KMS-11 (cell line): ENCODE measurements at regions not wholly inside any gene's neighbourhood (a gene's known extent, or its start where the extent isn't known, plus 50 kb on each side); places are given as distances from the start of the nearest gene placed in this dataset.

Experiments used
- H2AFZ ChIP-seq: fragments of 200-600 bp; sonication (generic); 2 replicates; pipeline ENCODE4 v1.6.1; 2016; ENCODE audit warnings: antibody characterized with exemption, mixed run types, low read depth
- H3K27ac ChIP-seq: fragments of 200-600 bp; sonication (generic); 2 replicates; pipeline ENCODE4 v1.6.1; 2016; ENCODE audit warnings: mild to moderate bottlenecking, mixed run types
- H3K27me3 ChIP-seq: fragments of 200-600 bp; sonication (generic); 2 replicates; pipeline ENCODE4 v1.6.1; 2017; ENCODE audit warnings: mild to moderate bottlenecking, low read depth, mixed run types, moderate library complexity; ENCODE audit not compliant: insufficient read depth
- H3K36me3 ChIP-seq: fragments of 200-600 bp; sonication (generic); 2 replicates; pipeline ENCODE4 v1.6.1; 2017; ENCODE audit warnings: mild to moderate bottlenecking, mixed run types; ENCODE audit not compliant: insufficient read depth
- H3K4me1 ChIP-seq: fragments of 200-600 bp; sonication (generic); 2 replicates; pipeline ENCODE4 v1.6.1; 2016; ENCODE audit warnings: mild to moderate bottlenecking, low read depth, mixed run types; ENCODE audit not compliant: poor library complexity, severe bottlenecking
- H3K4me2 ChIP-seq: fragments of 200-600 bp; sonication (generic); 2 replicates; pipeline ENCODE4 v1.7.0; 2016; ENCODE audit warnings: mild to moderate bottlenecking, mixed run types
- H3K4me3 ChIP-seq: fragments of 200-600 bp; sonication (generic); IDR thresholded peaks from 2 replicates; pipeline ENCODE4 v1.6.1; 2017; ENCODE audit warnings: low read depth, low read length, mixed read lengths; ENCODE audit not compliant: insufficient read depth
- H3K79me2 ChIP-seq: fragments of 200-600 bp; sonication (generic); 2 replicates; pipeline ENCODE4 v1.6.1; 2016; ENCODE audit warnings: low read depth, mixed run types; ENCODE audit not compliant: insufficient read depth
- H3K9ac ChIP-seq: fragments of 200-600 bp; sonication (generic); 2 replicates; pipeline ENCODE4 v1.6.1; 2016; ENCODE audit warnings: mild to moderate bottlenecking, mixed run types
- H4K20me1 ChIP-seq: fragments of 200-600 bp; sonication (generic); 2 replicates; pipeline ENCODE4 v1.6.1; 2016; ENCODE audit warnings: mild to moderate bottlenecking, mixed run types; ENCODE audit not compliant: insufficient read depth
- TF ChIP-seq, protein P1 (sequence below): fragments of 200-600 bp; sonication (generic); conservative IDR thresholded peaks from 2 replicates; pipeline ENCODE4 v1.6.1; 2017; ENCODE audit warnings: low read depth, mild to moderate bottlenecking, antibody characterized with exemption, low read length, moderate library complexity, mixed read lengths

DNA sequence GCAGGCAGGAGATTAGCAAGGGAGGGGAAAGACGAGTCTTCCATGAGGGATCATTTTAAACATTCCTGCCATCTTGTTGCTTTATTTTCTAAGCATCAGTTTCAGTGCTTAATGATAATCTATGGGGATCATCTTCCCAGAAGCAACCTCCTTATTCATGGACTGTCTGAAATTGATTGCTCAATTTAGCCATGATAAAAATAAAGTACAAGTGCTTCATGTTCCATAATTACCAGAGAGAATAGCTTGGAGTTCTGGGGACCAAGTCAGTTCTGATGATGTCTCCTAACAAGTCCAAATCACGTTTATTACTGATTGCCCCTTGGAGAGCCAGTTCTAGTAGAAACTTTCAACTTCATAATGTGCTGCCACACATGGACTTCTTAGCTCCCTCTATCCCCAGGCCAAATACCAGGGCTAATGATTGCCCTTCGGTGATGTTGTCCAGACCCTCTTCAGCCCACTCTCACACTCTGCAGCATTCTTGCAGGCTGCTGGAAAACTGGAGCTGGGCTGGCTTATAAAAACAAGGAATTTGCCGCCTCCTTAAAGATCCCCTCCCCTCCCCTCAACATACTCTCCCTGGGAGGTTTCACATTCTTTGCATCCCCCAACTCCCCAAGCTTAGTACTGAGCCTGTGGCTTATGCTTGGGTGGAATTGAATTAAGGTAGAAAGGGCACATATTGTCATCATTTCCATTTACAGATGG, 222.1 kb upstream of the ADAMTS9 start:
- TF ChIP-seq, protein P1, sequence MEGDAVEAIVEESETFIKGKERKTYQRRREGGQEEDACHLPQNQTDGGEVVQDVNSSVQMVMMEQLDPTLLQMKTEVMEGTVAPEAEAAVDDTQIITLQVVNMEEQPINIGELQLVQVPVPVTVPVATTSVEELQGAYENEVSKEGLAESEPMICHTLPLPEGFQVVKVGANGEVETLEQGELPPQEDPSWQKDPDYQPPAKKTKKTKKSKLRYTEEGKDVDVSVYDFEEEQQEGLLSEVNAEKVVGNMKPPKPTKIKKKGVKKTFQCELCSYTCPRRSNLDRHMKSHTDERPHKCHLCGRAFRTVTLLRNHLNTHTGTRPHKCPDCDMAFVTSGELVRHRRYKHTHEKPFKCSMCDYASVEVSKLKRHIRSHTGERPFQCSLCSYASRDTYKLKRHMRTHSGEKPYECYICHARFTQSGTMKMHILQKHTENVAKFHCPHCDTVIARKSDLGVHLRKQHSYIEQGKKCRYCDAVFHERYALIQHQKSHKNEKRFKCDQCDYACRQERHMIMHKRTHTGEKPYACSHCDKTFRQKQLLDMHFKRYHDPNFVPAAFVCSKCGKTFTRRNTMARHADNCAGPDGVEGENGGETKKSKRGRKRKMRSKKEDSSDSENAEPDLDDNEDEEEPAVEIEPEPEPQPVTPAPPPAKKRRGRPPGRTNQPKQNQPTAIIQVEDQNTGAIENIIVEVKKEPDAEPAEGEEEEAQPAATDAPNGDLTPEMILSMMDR: no peak
- Histone ChIP-seq H3K4me1 (no peaks in the 10 kb centered on the region), H4K20me1 (no peaks in the 10 kb centered on the region), H3K4me2 (no peak overlapping the region), H3K27me3 (no peaks in the 10 kb centered on the region), H2AFZ (no peak overlapping the region), H3K4me3 (no peak overlapping the region), H3K79me2 (no peaks in the 10 kb centered on the region), H3K9ac (no peak overlapping the region), H3K36me3 (no peaks in the 10 kb centered on the region), H3K27ac (no peak overlapping the region)

DNA sequence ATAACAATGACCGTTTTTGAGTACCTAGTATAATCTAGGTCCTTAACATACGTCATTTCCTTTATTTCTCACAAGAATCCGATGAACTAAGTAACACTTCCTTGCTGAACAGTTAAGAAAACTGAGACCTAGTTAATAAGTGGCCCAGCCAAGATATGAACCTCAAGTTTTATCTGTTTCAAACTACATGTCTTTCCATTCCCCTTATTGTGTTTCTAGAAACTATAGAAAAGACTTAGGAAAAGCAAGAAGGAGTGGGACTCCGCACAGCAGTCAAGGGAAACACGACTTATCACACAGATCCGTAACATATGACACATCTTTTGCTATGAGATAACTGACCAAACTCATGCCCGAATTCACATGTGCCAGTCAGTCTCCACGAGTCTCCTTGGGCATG, 221.2 kb upstream of the ADAMTS9 start:
- Histone ChIP-seq H3K36me3 (no peaks in the 10 kb centered on the region), H3K4me2 (no peak overlapping the region), H3K27me3 (no peaks in the 10 kb centered on the region), H3K4me3 (no peak overlapping the region), H3K27ac (no peak overlapping the region), H4K20me1 (no peaks in the 10 kb centered on the region), H3K9ac (no peak overlapping the region), H3K79me2 (no peaks in the 10 kb centered on the region), H2AFZ (no peak overlapping the region), H3K4me1 (no peaks in the 10 kb centered on the region)
- TF ChIP-seq, protein P1: no peak

DNA sequence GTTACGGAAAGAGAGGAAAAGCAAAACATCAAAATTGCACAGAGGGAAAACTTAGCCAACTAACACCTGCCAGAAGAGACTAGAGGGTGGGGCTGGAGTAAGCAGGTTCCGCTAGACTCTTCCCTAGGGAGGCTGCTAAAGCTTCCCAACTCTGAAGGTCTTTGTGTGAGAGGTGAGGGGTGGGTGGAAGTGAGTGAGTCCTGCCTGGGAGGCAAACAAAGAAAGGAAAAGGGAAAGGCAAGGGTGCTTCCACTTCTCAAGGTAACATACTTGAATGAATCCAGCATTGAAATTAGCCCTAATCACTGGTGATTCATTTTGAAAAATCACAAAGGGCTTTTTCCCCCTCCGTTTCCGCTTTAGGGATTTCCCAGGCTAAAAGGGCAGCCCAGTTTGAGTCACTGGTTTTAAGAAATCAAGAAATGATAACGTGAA, 220.5 kb upstream of the ADAMTS9 start:
- no peaks in the 10 kb centered on the region for H3K27me3 ChIP-seq
- no peaks in the 10 kb centered on the region for H3K79me2 ChIP-seq
- H3K4me3 ChIP-seq: no peak overlapping the region
- H4K20me1 ChIP-seq: no peaks in the 10 kb centered on the region
- H3K4me1 ChIP-seq: no peaks in the 10 kb centered on the region
- H3K9ac ChIP-seq: no peak overlapping the region
- no peak overlapping the region for H3K4me2 ChIP-seq
- H3K36me3 ChIP-seq: no peaks in the 10 kb centered on the region
- TF ChIP-seq, protein P1: no peak
- no peak overlapping the region for H2AFZ ChIP-seq
- no peak overlapping the region for H3K27ac ChIP-seq

DNA sequence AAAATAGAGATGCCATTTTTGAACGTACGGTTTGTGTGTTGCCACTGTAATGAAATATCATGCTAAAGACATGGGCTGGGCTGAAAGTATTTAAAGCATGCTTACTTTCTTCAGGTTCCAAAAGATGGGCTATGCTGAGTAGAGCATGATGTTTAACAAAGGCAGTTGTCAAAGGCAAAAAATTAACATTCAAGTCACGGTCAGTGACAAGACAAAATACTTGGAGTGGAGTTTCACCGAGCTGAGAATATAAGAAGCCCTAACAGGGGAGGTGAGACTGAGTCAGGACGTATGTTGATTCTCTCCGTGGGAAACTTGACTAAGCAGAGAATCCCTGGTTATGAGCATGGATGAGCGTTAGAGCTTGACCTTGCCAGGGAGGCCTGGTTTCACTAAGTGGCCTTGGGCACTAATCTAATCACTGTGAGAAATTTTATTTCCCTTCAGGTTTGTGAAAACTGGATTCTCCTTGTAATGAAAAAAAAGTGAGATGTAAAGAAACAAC, 218.2 kb upstream of the ADAMTS9 start:
- H3K4me3 ChIP-seq: no peak overlapping the region
- no peak overlapping the region for H3K27ac ChIP-seq
- no peaks in the 10 kb centered on the region for H3K36me3 ChIP-seq
- TF ChIP-seq, protein P1: no peak
- H3K4me2 ChIP-seq: no peak overlapping the region
- H3K27me3 ChIP-seq: no peaks in the 10 kb centered on the region
- no peaks in the 10 kb centered on the region for H3K79me2 ChIP-seq
- no peaks in the 10 kb centered on the region for H4K20me1 ChIP-seq
- no peaks in the 10 kb centered on the region for H3K4me1 ChIP-seq
- H3K9ac ChIP-seq: no peak overlapping the region
- no peak overlapping the region for H2AFZ ChIP-seq
